GM21737 (cell line): ENCODE measurements at regions not wholly inside any gene's neighbourhood (a gene's known extent, or its start where the extent isn't known, plus 50 kb on each side); places are given as distances from the start of the nearest gene placed in this dataset.
"Not testable (repeated sequence)": the region's sequence is repeated elsewhere in the genome, so short reads cannot be mapped to it uniquely, and the experiment has no call there.

Experiments used
- ATAC-seq: cut with Tn5 transposase; IDR thresholded peaks from one replicate; pipeline ENCODE4 v1.9.1; 2021; ENCODE audit warnings: mild to moderate bottlenecking, moderate library complexity; ENCODE audit not compliant: unreplicated experiment

GRCh38 chr6:125354649-125355048 is 52.9 kb upstream of the HDDC2 start:
- no peak for ATAC-seq

GRCh38 chr6:125356884-125357283 is 55.1 kb upstream of the HDDC2 start:
- ATAC-seq: no peak

- ATAC-seq: no peak
Observed at GRCh38 chr6:125357515-125358256, 55.9 kb upstream of the HDDC2 start.

GRCh38 chr6:125358898-125359297 is 57.1 kb upstream of the HDDC2 start:
- no peak for ATAC-seq

- no peak for ATAC-seq
Observed at GRCh38 chr6:125361868-125362267, 60.1 kb upstream of the HDDC2 start.

- ATAC-seq: no peak
Observed at GRCh38 chr6:125363039-125363823, 61.5 kb upstream of the HDDC2 start.

- ATAC-seq: no peak
Observed at GRCh38 chr6:125363824-125364165, 62.0 kb upstream of the HDDC2 start.

- ATAC-seq: no peak
Observed at GRCh38 chr6:125365230-125365629, 63.5 kb upstream of the HDDC2 start.

GRCh38 chr6:125367036-125367782 is 65.4 kb upstream of the HDDC2 start:
- ATAC-seq: no peak

- no peak for ATAC-seq
Observed at GRCh38 chr6:125370343-125370742, 68.6 kb upstream of the HDDC2 start.

- no peak for ATAC-seq
Observed at GRCh38 chr6:125375013-125375412, 73.2 kb upstream of the HDDC2 start.

GRCh38 chr6:125375821-125376220 is 74.1 kb upstream of the HDDC2 start:
- no peak for ATAC-seq

- ATAC-seq: no peak
Observed at GRCh38 chr6:125377621-125378020, 75.9 kb upstream of the HDDC2 start.

- no peak for ATAC-seq
Observed at GRCh38 chr6:125379174-125379573, 77.4 kb upstream of the HDDC2 start.

- ATAC-seq: no peak
Observed at GRCh38 chr6:125380474-125380873, 78.7 kb upstream of the HDDC2 start.

- ATAC-seq: not testable (repeated sequence)
Observed at GRCh38 chr6:125386337-125386736, 84.6 kb upstream of the HDDC2 start.

- no peak for ATAC-seq
Observed at GRCh38 chr6:125392682-125393081, 90.9 kb upstream of the HDDC2 start.

- no peak for ATAC-seq
Observed at GRCh38 chr6:125393449-125393858, 91.7 kb upstream of the HDDC2 start.

GRCh38 chr6:125406741-125407140 is 105.0 kb upstream of the HDDC2 start:
- no peak for ATAC-seq

- no peak for ATAC-seq
Observed at GRCh38 chr6:125414507-125414906, 112.7 kb upstream of the HDDC2 start.

GRCh38 chr6:125415913-125416312 is 114.1 kb upstream of the HDDC2 start:
- no peak for ATAC-seq

- no peak for ATAC-seq
Observed at GRCh38 chr6:125421836-125422235, 120.1 kb upstream of the HDDC2 start.
